ENCODE measurements at regions not wholly inside any gene's neighbourhood (a gene's known extent, or its start where the extent isn't known, plus 50 kb on each side); places are given as distances from the start of the nearest gene placed in this dataset.

DNA sequence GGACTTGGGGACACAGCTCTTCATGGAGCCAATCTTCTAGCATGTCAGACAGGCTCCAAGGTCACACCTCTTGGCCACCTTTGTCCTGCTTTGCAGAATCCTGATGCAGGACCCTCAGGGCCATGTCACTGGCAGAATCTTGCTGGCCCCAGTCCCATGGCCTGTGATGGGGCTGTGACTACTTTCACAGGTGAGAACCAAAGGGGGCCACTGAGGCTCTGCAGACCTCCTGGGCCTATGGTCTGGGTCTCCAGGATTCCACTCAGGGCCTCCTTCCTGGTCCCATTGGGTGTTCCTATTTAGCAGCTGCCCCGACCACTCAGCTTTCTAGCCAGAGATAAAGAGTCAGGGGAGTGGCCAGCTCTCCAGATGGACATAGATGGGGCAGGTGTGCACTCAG, 238.7 kb downstream of the MATN1 start:
- H3K4me3 ChIP-seq (ENCODE audit: low read depth, low read length) = no peak overlapping the region
- TF ChIP-seq CTCF (IDR thresholded peaks at IDR 0.05; ENCODE audit: borderline replicate concordance, insufficient read depth, low read depth, low read length) = no peak

DNA sequence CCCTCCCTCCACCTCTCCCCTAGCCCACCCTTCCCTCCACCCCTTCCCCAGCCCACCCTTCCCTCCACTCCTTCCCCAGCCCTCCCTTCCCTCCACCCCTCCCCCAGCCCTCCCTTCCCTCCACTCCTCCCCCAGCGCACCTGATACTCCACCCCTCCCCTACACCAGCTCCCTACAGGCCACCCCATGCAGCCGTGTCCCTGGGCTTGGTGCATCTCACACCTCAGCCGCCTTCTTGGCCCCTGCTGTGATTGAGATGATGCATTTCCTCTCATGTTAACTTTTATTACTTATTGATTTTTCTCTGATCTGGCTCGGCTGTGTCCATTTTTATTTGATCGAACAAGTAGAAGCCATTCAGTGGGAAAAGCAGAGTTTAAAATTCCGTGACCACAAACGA, 243.8 kb downstream of the MATN1 start:
- no peak for TF ChIP-seq CTCF (IDR thresholded peaks at IDR 0.05; ENCODE audit: borderline replicate concordance, insufficient read depth, low read depth, low read length)
- H3K4me3 ChIP-seq (ENCODE audit: low read depth, low read length) = no peak overlapping the region

GRCh38 chr1:30478799-30479563, 244.4 kb downstream of the MATN1 start:
- TF ChIP-seq CTCF (IDR thresholded peaks at IDR 0.05; ENCODE audit: borderline replicate concordance, insufficient read depth, low read depth, low read length) = no peak
- no peak overlapping the region for H3K4me3 ChIP-seq (ENCODE audit: low read depth, low read length)

- no peak for TF ChIP-seq CTCF (IDR thresholded peaks at IDR 0.05; ENCODE audit: borderline replicate concordance, insufficient read depth, low read depth, low read length)
- H3K4me3 ChIP-seq (ENCODE audit: low read depth, low read length) = no peak overlapping the region
Observed at GRCh38 chr1:30478283-30478682, 245.1 kb downstream of the MATN1 start.

DNA sequence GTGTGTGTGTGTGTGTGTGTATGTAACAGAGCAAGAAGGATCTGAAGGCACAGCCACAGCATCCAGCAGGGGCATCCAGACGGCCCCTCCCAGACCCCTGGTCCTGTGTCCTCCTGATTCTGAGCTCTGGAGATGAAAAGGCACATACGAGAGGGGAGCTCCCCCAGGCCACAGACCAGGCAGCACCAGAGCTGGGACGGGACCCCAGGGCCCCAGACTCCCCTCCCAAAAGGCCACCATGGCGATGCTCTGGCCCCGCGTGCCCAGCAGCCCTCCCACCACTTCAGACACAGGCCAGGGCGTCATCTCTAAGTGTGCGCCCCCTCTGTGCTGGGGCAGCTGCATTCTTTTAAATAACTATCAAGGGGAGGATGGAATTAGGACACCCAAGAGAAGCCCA, 245.8 kb downstream of the MATN1 start:
- no peak for TF ChIP-seq CTCF (IDR thresholded peaks at IDR 0.05; ENCODE audit: borderline replicate concordance, insufficient read depth, low read depth, low read length)
- no peak overlapping the region for H3K4me3 ChIP-seq (ENCODE audit: low read depth, low read length)

- no peak for TF ChIP-seq CTCF (IDR thresholded peaks at IDR 0.05; ENCODE audit: borderline replicate concordance, insufficient read depth, low read depth, low read length)
Observed at GRCh38 chr1:30476911-30477459, 246.4 kb downstream of the MATN1 start.

DNA sequence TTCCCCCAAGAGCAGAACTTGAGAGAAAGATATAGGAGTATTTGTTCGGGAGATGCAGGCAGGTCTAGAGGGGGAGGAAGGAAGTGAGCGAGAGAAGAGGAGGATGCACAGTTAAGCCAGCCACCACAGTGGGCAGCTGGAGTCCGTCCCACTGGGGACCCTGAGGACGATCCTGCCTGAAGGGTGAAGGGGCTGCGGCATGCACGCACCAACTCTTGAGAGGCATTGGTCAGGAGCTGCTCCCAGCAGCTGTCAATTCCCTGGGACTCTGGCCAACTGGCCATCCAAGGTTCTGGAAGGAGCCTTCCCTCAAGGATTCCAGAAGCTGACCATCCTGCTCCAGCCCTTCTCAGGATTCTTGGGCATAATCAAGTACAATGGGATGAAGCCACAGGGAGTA, 246.9 kb downstream of the MATN1 start:
- H3K4me3 ChIP-seq (ENCODE audit: low read depth, low read length) = no peak overlapping the region
- TF ChIP-seq CTCF (IDR thresholded peaks at IDR 0.05; ENCODE audit: borderline replicate concordance, insufficient read depth, low read depth, low read length) = no peak

More at GRCh38 chr1:30476911-30477459, 246.4 kb downstream of the MATN1 start:
- no peak overlapping the region for H3K4me3 ChIP-seq (ENCODE audit: low read depth, low read length)

All from GM12875 (cell line).